IMR-90 (cell line): ENCODE measurements at regions not wholly inside any gene's neighbourhood (a gene's known extent, or its start where the extent isn't known, plus 50 kb on each side); places are given as distances from the start of the nearest gene placed in this dataset.

Source experiments
- ATAC-seq: fragments of 200-7000 bp; cut with Tn5 transposase; 2 replicates; pipeline ENCODE4 v1.9.1; 2020; ENCODE audit warnings: low read depth, mild to moderate bottlenecking, moderate library complexity
- BruUV-seq: library from RNA; stranded (reverse); fragments of 400-500 nt; replicated peaks from 2 replicates; lab custom pipeline; 2021; lab: Mats Ljungman, UMichigan
- CTCF ChIA-PET: fragments of 300-600 bp; formaldehyde crosslinking; extraction: SDS; loops from one replicate; lab custom pipeline; 2021; ENCODE audit warnings: antibody characterized with exemption; lab: Yijun Ruan, JAX
- POLR2A ChIA-PET: fragments of 300-600 bp; sonication (Branson Sonifier 250); formaldehyde crosslinking; loops from one replicate; lab custom pipeline; 2022; ENCODE audit warnings: antibody characterized with exemption; ENCODE audit not compliant: unreplicated experiment; lab: Charles Lee
- DNase-seq: peaks from one replicate; pipeline ENCODE4 v3.0.0; 2013
- H2AFZ ChIP-seq: replicated peaks from 2 replicates; pipeline ENCODE3; 2013; ENCODE audit warnings: low read length, mild to moderate bottlenecking; ENCODE audit not compliant: poor library complexity
- H2AK5ac ChIP-seq: 2 replicates; pipeline ENCODE4 v1.6.1; 2013; ENCODE audit warnings: low read depth, low read length, inconsistent platforms
- H2AK9ac ChIP-seq: replicated peaks from 2 replicates; pipeline ENCODE3; 2013; ENCODE audit warnings: mild to moderate bottlenecking, low read depth, low read length, moderate library complexity; ENCODE audit not compliant: poor library complexity
- H2BK120ac ChIP-seq: 2 replicates; pipeline ENCODE4 v1.6.1; 2013; ENCODE audit warnings: low read depth, low read length, inconsistent platforms
- H2BK15ac ChIP-seq: 3 replicates; pipeline ENCODE4 v1.6.1; 2013; ENCODE audit warnings: low read depth, low read length, inconsistent platforms
- H2BK20ac ChIP-seq: 2 replicates; pipeline ENCODE4 v1.6.1; 2013; ENCODE audit warnings: low read depth, mild to moderate bottlenecking, inconsistent platforms, low read length, moderate library complexity
- H2BK5ac ChIP-seq: 2 replicates; pipeline ENCODE4 v1.6.1; 2013; ENCODE audit warnings: mild to moderate bottlenecking, low read depth, low read length, inconsistent platforms; ENCODE audit not compliant: poor library complexity, severe bottlenecking
- H3K14ac ChIP-seq: replicated peaks from 2 replicates; pipeline ENCODE4 v1.6.1; 2013; ENCODE audit warnings: low read depth, low read length, inconsistent platforms
- H3K18ac ChIP-seq: 2 replicates; pipeline ENCODE4 v1.6.1; 2013; ENCODE audit warnings: low read depth, low read length, control low read depth
- H3K23ac ChIP-seq: 2 replicates; pipeline ENCODE4 v1.6.1; 2013; ENCODE audit warnings: low read depth, low read length, inconsistent platforms
- H3K27ac ChIP-seq: 2 replicates; pipeline ENCODE4 v1.5.1; 2013; ENCODE audit warnings: mild to moderate bottlenecking, control low read depth, low read length; ENCODE audit not compliant: insufficient read depth
- H3K27me3 ChIP-seq: 2 replicates; pipeline ENCODE4 v1.6.1; 2013; ENCODE audit warnings: low read length; ENCODE audit not compliant: control insufficient read depth, insufficient read depth
- H3K36me3 ChIP-seq: 2 replicates; pipeline ENCODE4 v1.6.1; 2013; ENCODE audit warnings: low read length, mixed read lengths; ENCODE audit not compliant: control insufficient read depth, insufficient read depth
- H3K4ac ChIP-seq: 2 replicates; pipeline ENCODE4 v1.6.1; 2013; ENCODE audit warnings: low read depth, low read length, inconsistent platforms
- H3K4me1 ChIP-seq: 2 replicates; pipeline ENCODE4 v1.6.1; 2013; ENCODE audit warnings: low read length, mixed read lengths; ENCODE audit not compliant: control insufficient read depth, insufficient read depth
- H3K4me2 ChIP-seq: 2 replicates; pipeline ENCODE4 v1.6.1; 2013; ENCODE audit warnings: low read depth, mild to moderate bottlenecking, control low read depth, low read length, moderate library complexity
- H3K4me3 ChIP-seq: 2 replicates; pipeline ENCODE4 v1.5.1; 2013; ENCODE audit warnings: low read depth, mild to moderate bottlenecking, control low read depth, low read length, moderate library complexity; ENCODE audit not compliant: insufficient read depth
- H3K56ac ChIP-seq: 2 replicates; pipeline ENCODE4 v1.6.1; 2013; ENCODE audit warnings: low read length, inconsistent platforms; ENCODE audit not compliant: insufficient read depth; ENCODE audit errors: extremely low read depth
- H3K79me1 ChIP-seq, 2 experiments: 2 replicates each; pipeline ENCODE4 v1.6.1; 2013; ENCODE audit warnings: low read length in 2 of 2, inconsistent platforms in 1 of 2, low read depth in 1 of 2
- H3K9ac ChIP-seq: 2 replicates; pipeline ENCODE4 v1.6.1; 2013; ENCODE audit warnings: low read depth, low read length, control low read depth
- H3K9me1 ChIP-seq: 2 replicates; pipeline ENCODE4 v1.6.1; 2013; ENCODE audit warnings: low read length, inconsistent platforms; ENCODE audit not compliant: insufficient read depth
- H3K9me3 ChIP-seq: 2 replicates; pipeline ENCODE4 v1.6.1; 2013; ENCODE audit warnings: low read length; ENCODE audit not compliant: control insufficient read depth, insufficient read depth
- H4K20me1 ChIP-seq: 2 replicates; pipeline ENCODE4 v1.6.1; 2013; ENCODE audit warnings: low read length, inconsistent platforms; ENCODE audit not compliant: insufficient read depth
- H4K5ac ChIP-seq: 2 replicates; pipeline ENCODE4 v1.6.1; 2013; ENCODE audit warnings: mild to moderate bottlenecking, low read depth, low read length, control low read depth
- H4K8ac ChIP-seq, 2 experiments: 2 replicates each; pipeline ENCODE4 v1.6.1; 2013; ENCODE audit warnings: low read depth in 2 of 2, low read length in 2 of 2, control low read depth in 1 of 2, inconsistent platforms in 1 of 2
- H4K91ac ChIP-seq: 2 replicates; pipeline ENCODE4 v1.6.1; 2013; ENCODE audit warnings: low read depth, low read length, inconsistent platforms; ENCODE audit not compliant: insufficient read depth
- FOS ChIP-seq: fragments of 150-350 bp; IDR thresholded peaks from 2 replicates; pipeline ENCODE4 v1.6.1; 2016; ENCODE audit warnings: low read depth, low read length
- POLR2A ChIP-seq: IDR thresholded peaks from 2 replicates; pipeline ENCODE4 v1.6.1; 2012; ENCODE audit warnings: mild to moderate bottlenecking, low read depth, low read length
- WGBS, 2 experiments: methylation state at CpG; one replicate each; pipeline versions ENCODE4 v1.1.5 to v1.1.7; 2013; ENCODE audit warnings: missing lambda C conversion rate in 2 of 2; ENCODE audit not compliant: insufficient read length in 1 of 2; ENCODE audit errors: extremely low coverage in 2 of 2; 5-methylcytosine and 5-hydroxymethylcytosine counted together
- dilution Hi-C: fragments of 300-500 bp; cut with HindIII; formaldehyde crosslinking; loops from one replicate; pipeline ENCODE4 v1.14.3; 2018; ENCODE audit warnings: low sequenced_read_pairs; ENCODE audit not compliant: unreplicated experiment
- in situ Hi-C: fragments of 300-500 bp; cut with MboI; formaldehyde crosslinking; loops from 3 replicates; pipeline ENCODE4 v1.14.3; 2019; ENCODE audit warnings: low sequenced_read_pairs, inconsistent platforms, mixed read lengths
- intact Hi-C: fragments of 100-400 bp; cut with micrococcal nuclease; formaldehyde crosslinking; loops from 2 replicates; pipeline ENCODE4 v1.10.0; 2022
- TF ChIP-seq, protein P1 (sequence below): conservative IDR thresholded peaks from 2 replicates; pipeline ENCODE4 v1.5.1; 2012; ENCODE audit warnings: mild to moderate bottlenecking, low read depth, low read length, improper control_type of control experiment

DNA sequence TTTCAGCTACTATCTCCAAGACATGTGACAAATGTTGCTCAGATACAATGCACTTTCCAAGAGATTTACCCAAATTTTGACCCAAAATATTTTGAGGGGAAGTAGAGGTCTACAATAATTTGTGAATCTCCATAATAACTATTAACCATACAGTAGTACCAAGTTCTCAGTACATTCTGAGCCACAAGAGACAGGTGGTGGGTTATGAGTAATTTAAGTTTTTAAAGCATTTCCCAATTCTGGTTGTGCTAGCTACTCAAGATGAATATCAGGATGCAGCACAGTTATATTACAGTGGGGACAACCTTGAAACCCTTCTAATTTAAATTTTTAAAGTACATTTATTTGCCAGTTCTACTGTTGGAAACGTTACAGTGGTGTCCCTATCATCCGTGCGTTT is 92.2 kb upstream of the MITF start:
- H3K56ac ChIP-seq: no peak overlapping the region
- no peaks in the 10 kb centered on the region for H3K79me1 ChIP-seq
- H2BK5ac ChIP-seq: no peak overlapping the region
- no peaks in the 10 kb centered on the region for H3K27me3 ChIP-seq
- H3K9ac ChIP-seq: no peak overlapping the region
- no peak overlapping the region for H2BK20ac ChIP-seq
- H4K91ac ChIP-seq: no peak overlapping the region
- H3K23ac ChIP-seq: no peak overlapping the region
- H3K4me3 ChIP-seq: no peak overlapping the region
- in situ Hi-C loops: no loop called here
- BruUV-seq: no TSS peak
- DNase-seq (no peak), ATAC-seq (no peak)
- dilution Hi-C loops: no loop called here
- H3K18ac ChIP-seq: no peak overlapping the region
- H3K4me1 ChIP-seq: peaks cover 3% of the 10 kb centered on the region
- no peak overlapping the region for H4K8ac ChIP-seq
- H3K36me3 ChIP-seq: no peaks in the 10 kb centered on the region
- H4K5ac ChIP-seq: no peak overlapping the region
- POLR2A ChIA-PET: no interaction called here
- no peak overlapping the region for H2AK9ac ChIP-seq
- CTCF ChIA-PET: no interaction called here
- no peak overlapping the region for H2AFZ ChIP-seq
- H2AK5ac ChIP-seq: no peak overlapping the region
- no peaks in the 10 kb centered on the region for H4K20me1 ChIP-seq
- WGBS, 2 experiments: no CpG with 5 or more reads among the region's 3 CpGs
- no peaks in the 10 kb centered on the region for H3K9me3 ChIP-seq
- TF ChIP-seq FOS: no peak
- TF ChIP-seq, protein P1, sequence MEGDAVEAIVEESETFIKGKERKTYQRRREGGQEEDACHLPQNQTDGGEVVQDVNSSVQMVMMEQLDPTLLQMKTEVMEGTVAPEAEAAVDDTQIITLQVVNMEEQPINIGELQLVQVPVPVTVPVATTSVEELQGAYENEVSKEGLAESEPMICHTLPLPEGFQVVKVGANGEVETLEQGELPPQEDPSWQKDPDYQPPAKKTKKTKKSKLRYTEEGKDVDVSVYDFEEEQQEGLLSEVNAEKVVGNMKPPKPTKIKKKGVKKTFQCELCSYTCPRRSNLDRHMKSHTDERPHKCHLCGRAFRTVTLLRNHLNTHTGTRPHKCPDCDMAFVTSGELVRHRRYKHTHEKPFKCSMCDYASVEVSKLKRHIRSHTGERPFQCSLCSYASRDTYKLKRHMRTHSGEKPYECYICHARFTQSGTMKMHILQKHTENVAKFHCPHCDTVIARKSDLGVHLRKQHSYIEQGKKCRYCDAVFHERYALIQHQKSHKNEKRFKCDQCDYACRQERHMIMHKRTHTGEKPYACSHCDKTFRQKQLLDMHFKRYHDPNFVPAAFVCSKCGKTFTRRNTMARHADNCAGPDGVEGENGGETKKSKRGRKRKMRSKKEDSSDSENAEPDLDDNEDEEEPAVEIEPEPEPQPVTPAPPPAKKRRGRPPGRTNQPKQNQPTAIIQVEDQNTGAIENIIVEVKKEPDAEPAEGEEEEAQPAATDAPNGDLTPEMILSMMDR: no peak
- no peak for TF ChIP-seq POLR2A
- H2BK15ac ChIP-seq: no peak overlapping the region
- no peak overlapping the region for H3K4me2 ChIP-seq
- 0 out of 2 replicates have a peak, but pooled peaks cover 3% of the 10 kb centered on the region for H3K9me1 ChIP-seq
- intact Hi-C loops: no loop called here
- H3K14ac ChIP-seq: no peak overlapping the region
- H2BK120ac ChIP-seq: no peak overlapping the region
- no peak overlapping the region for H3K27ac ChIP-seq
- H3K4ac ChIP-seq: no peak overlapping the region
